ENCODE measurements at regions not wholly inside any gene's neighbourhood (a gene's known extent, or its start where the extent isn't known, plus 50 kb on each side); places are given as distances from the start of the nearest gene placed in this dataset.

DNA sequence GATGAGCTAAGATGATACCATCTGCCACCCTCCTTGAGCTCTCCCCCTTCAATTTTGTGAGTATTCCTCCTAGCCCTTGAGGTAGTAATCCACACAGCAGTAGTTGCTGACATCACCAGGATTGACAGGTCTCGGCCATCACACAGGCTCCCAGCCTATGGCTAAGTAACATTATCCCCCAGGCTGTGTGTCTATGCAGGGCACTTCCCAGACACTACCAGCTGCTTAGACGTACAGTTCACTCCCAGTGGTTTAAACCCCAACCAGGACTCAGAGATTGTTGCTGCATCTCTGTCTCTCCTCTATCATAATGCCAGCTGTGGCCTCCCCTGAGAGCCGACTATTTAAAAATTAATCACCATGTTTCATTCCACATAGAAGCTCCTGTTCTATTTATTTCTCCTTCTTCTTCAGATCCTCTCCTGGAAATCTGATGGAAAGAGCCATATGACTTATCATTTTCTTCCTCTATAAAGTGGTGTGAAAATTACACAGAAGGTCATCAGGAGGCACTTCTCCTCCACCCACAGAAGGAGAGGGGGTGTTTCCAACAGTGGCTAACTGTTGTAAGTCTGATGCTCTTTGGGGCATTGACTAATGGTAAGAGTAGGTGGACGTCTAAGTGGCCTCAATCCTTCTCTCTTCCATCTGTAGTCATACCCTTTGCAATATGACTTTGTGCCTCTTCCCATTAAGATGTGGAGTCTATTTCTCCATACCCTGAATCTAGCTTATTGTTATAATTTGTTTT, 396.3 kb downstream of the SETD4 start:
- TF ChIP-seq, protein P1, sequence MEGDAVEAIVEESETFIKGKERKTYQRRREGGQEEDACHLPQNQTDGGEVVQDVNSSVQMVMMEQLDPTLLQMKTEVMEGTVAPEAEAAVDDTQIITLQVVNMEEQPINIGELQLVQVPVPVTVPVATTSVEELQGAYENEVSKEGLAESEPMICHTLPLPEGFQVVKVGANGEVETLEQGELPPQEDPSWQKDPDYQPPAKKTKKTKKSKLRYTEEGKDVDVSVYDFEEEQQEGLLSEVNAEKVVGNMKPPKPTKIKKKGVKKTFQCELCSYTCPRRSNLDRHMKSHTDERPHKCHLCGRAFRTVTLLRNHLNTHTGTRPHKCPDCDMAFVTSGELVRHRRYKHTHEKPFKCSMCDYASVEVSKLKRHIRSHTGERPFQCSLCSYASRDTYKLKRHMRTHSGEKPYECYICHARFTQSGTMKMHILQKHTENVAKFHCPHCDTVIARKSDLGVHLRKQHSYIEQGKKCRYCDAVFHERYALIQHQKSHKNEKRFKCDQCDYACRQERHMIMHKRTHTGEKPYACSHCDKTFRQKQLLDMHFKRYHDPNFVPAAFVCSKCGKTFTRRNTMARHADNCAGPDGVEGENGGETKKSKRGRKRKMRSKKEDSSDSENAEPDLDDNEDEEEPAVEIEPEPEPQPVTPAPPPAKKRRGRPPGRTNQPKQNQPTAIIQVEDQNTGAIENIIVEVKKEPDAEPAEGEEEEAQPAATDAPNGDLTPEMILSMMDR (IDR thresholded peaks at IDR 0.05; ENCODE audit: extremely low read depth in 1 of 2, insufficient read depth in 1 of 2, low read depth in 1 of 2, low read length in 2 of 2) = no peak
- TF ChIP-seq POLR2A (IDR thresholded peaks at IDR 0.05; ENCODE audit: low read depth, low read length) = no peak
- no peak for TF ChIP-seq POLR2AphosphoS5 (IDR thresholded peaks at IDR 0.05; ENCODE audit: insufficient read depth, low read depth, low read length)
- TF ChIP-seq, protein P2, sequence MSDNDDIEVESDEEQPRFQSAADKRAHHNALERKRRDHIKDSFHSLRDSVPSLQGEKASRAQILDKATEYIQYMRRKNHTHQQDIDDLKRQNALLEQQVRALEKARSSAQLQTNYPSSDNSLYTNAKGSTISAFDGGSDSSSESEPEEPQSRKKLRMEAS (IDR thresholded peaks at IDR 0.05; ENCODE audit: insufficient read depth, insufficient read length) = no peak
- TF ChIP-seq EZH2 (IDR thresholded peaks at IDR 0.05; ENCODE audit: borderline replicate concordance, low read depth, low read length, severe bottlenecking) = no peak

All from endothelial cell of umbilical vein (primary cell).